IMR-90 (cell line): ENCODE measurements at regions not wholly inside any gene's neighbourhood (a gene's known extent, or its start where the extent isn't known, plus 50 kb on each side); places are given as distances from the start of the nearest gene placed in this dataset.

ENCODE experiments used
- ATAC-seq: fragments of 200-7000 bp; cut with Tn5 transposase; 2 replicates; pipeline ENCODE4 v1.9.1; 2020; ENCODE audit warnings: low read depth, mild to moderate bottlenecking, moderate library complexity
- BruUV-seq: library from RNA; stranded (reverse); fragments of 400-500 nt; replicated peaks from 2 replicates; lab custom pipeline; 2021; lab: Mats Ljungman, UMichigan
- CTCF ChIA-PET: fragments of 300-600 bp; formaldehyde crosslinking; extraction: SDS; loops from one replicate; lab custom pipeline; 2021; ENCODE audit warnings: antibody characterized with exemption; lab: Yijun Ruan, JAX
- POLR2A ChIA-PET: fragments of 300-600 bp; sonication (Branson Sonifier 250); formaldehyde crosslinking; loops from one replicate; lab custom pipeline; 2022; ENCODE audit warnings: antibody characterized with exemption; ENCODE audit not compliant: unreplicated experiment; lab: Charles Lee
- DNase-seq: peaks from one replicate; pipeline ENCODE4 v3.0.0; 2013
- H2AFZ ChIP-seq: replicated peaks from 2 replicates; pipeline ENCODE3; 2013; ENCODE audit warnings: low read length, mild to moderate bottlenecking; ENCODE audit not compliant: poor library complexity
- H2AK5ac ChIP-seq: 2 replicates; pipeline ENCODE4 v1.6.1; 2013; ENCODE audit warnings: low read depth, low read length, inconsistent platforms
- H2AK9ac ChIP-seq: replicated peaks from 2 replicates; pipeline ENCODE3; 2013; ENCODE audit warnings: mild to moderate bottlenecking, low read depth, low read length, moderate library complexity; ENCODE audit not compliant: poor library complexity
- H2BK120ac ChIP-seq: 2 replicates; pipeline ENCODE4 v1.6.1; 2013; ENCODE audit warnings: low read depth, low read length, inconsistent platforms
- H2BK15ac ChIP-seq: 3 replicates; pipeline ENCODE4 v1.6.1; 2013; ENCODE audit warnings: low read depth, low read length, inconsistent platforms
- H2BK20ac ChIP-seq: 2 replicates; pipeline ENCODE4 v1.6.1; 2013; ENCODE audit warnings: low read depth, mild to moderate bottlenecking, inconsistent platforms, low read length, moderate library complexity
- H2BK5ac ChIP-seq: 2 replicates; pipeline ENCODE4 v1.6.1; 2013; ENCODE audit warnings: mild to moderate bottlenecking, low read depth, low read length, inconsistent platforms; ENCODE audit not compliant: poor library complexity, severe bottlenecking
- H3K14ac ChIP-seq: replicated peaks from 2 replicates; pipeline ENCODE4 v1.6.1; 2013; ENCODE audit warnings: low read depth, low read length, inconsistent platforms
- H3K18ac ChIP-seq: 2 replicates; pipeline ENCODE4 v1.6.1; 2013; ENCODE audit warnings: low read depth, low read length, control low read depth
- H3K23ac ChIP-seq: 2 replicates; pipeline ENCODE4 v1.6.1; 2013; ENCODE audit warnings: low read depth, low read length, inconsistent platforms
- H3K27ac ChIP-seq: 2 replicates; pipeline ENCODE4 v1.5.1; 2013; ENCODE audit warnings: mild to moderate bottlenecking, control low read depth, low read length; ENCODE audit not compliant: insufficient read depth
- H3K27me3 ChIP-seq: 2 replicates; pipeline ENCODE4 v1.6.1; 2013; ENCODE audit warnings: low read length; ENCODE audit not compliant: control insufficient read depth, insufficient read depth
- H3K36me3 ChIP-seq: 2 replicates; pipeline ENCODE4 v1.6.1; 2013; ENCODE audit warnings: low read length, mixed read lengths; ENCODE audit not compliant: control insufficient read depth, insufficient read depth
- H3K4ac ChIP-seq: 2 replicates; pipeline ENCODE4 v1.6.1; 2013; ENCODE audit warnings: low read depth, low read length, inconsistent platforms
- H3K4me1 ChIP-seq: 2 replicates; pipeline ENCODE4 v1.6.1; 2013; ENCODE audit warnings: low read length, mixed read lengths; ENCODE audit not compliant: control insufficient read depth, insufficient read depth
- H3K4me2 ChIP-seq: 2 replicates; pipeline ENCODE4 v1.6.1; 2013; ENCODE audit warnings: low read depth, mild to moderate bottlenecking, control low read depth, low read length, moderate library complexity
- H3K4me3 ChIP-seq: 2 replicates; pipeline ENCODE4 v1.5.1; 2013; ENCODE audit warnings: low read depth, mild to moderate bottlenecking, control low read depth, low read length, moderate library complexity; ENCODE audit not compliant: insufficient read depth
- H3K56ac ChIP-seq: 2 replicates; pipeline ENCODE4 v1.6.1; 2013; ENCODE audit warnings: low read length, inconsistent platforms; ENCODE audit not compliant: insufficient read depth; ENCODE audit errors: extremely low read depth
- H3K79me1 ChIP-seq, 2 experiments: 2 replicates each; pipeline ENCODE4 v1.6.1; 2013; ENCODE audit warnings: low read length in 2 of 2, inconsistent platforms in 1 of 2, low read depth in 1 of 2
- H3K9ac ChIP-seq: 2 replicates; pipeline ENCODE4 v1.6.1; 2013; ENCODE audit warnings: low read depth, low read length, control low read depth
- H3K9me1 ChIP-seq: 2 replicates; pipeline ENCODE4 v1.6.1; 2013; ENCODE audit warnings: low read length, inconsistent platforms; ENCODE audit not compliant: insufficient read depth
- H3K9me3 ChIP-seq: 2 replicates; pipeline ENCODE4 v1.6.1; 2013; ENCODE audit warnings: low read length; ENCODE audit not compliant: control insufficient read depth, insufficient read depth
- H4K20me1 ChIP-seq: 2 replicates; pipeline ENCODE4 v1.6.1; 2013; ENCODE audit warnings: low read length, inconsistent platforms; ENCODE audit not compliant: insufficient read depth
- H4K5ac ChIP-seq: 2 replicates; pipeline ENCODE4 v1.6.1; 2013; ENCODE audit warnings: mild to moderate bottlenecking, low read depth, low read length, control low read depth
- H4K8ac ChIP-seq, 2 experiments: 2 replicates each; pipeline ENCODE4 v1.6.1; 2013; ENCODE audit warnings: low read depth in 2 of 2, low read length in 2 of 2, control low read depth in 1 of 2, inconsistent platforms in 1 of 2
- H4K91ac ChIP-seq: 2 replicates; pipeline ENCODE4 v1.6.1; 2013; ENCODE audit warnings: low read depth, low read length, inconsistent platforms; ENCODE audit not compliant: insufficient read depth
- CEBPB ChIP-seq: IDR thresholded peaks from 2 replicates; pipeline ENCODE4 v1.6.1; 2012; ENCODE audit warnings: low read depth, low read length, improper control_type of control experiment
- CHD1 ChIP-seq: IDR thresholded peaks from 2 replicates; pipeline ENCODE4 v1.6.1; 2012; ENCODE audit warnings: low read depth, low read length, improper control_type of control experiment
- CTCF ChIP-seq: conservative IDR thresholded peaks from 2 replicates; pipeline ENCODE4 v1.5.1; 2012; ENCODE audit warnings: mild to moderate bottlenecking, low read depth, low read length, improper control_type of control experiment
- FOS ChIP-seq: fragments of 150-350 bp; IDR thresholded peaks from 2 replicates; pipeline ENCODE4 v1.6.1; 2016; ENCODE audit warnings: low read depth, low read length
- MAFK ChIP-seq: IDR thresholded peaks from 2 replicates; pipeline ENCODE4 v1.6.1; 2012; ENCODE audit warnings: low read depth, low read length, improper control_type of control experiment
- NFE2L2 ChIP-seq: fragments of 150-350 bp; IDR thresholded peaks from 2 replicates; pipeline ENCODE4 v1.6.1; 2016; ENCODE audit warnings: low read depth, mild to moderate bottlenecking, low read length
- RAD21 ChIP-seq: IDR thresholded peaks from 2 replicates; pipeline ENCODE4 v1.6.1; 2012; ENCODE audit warnings: low read length, improper control_type of control experiment
- RCOR1 ChIP-seq: IDR thresholded peaks from 2 replicates; pipeline ENCODE4 v1.6.1; 2012; ENCODE audit warnings: mild to moderate bottlenecking, low read length, improper control_type of control experiment; ENCODE audit not compliant: insufficient replicate concordance
- RFX5 ChIP-seq: IDR thresholded peaks from 2 replicates; pipeline ENCODE4 v1.8.0; 2012; ENCODE audit warnings: low read depth, mild to moderate bottlenecking, low read length, moderate library complexity
- USF2 ChIP-seq: fragments of 150-350 bp; IDR thresholded peaks from 2 replicates; pipeline ENCODE4 v1.6.1; 2017; ENCODE audit warnings: mild to moderate bottlenecking, antibody characterized with exemption, low read length, low read depth
- WGBS, 2 experiments: methylation state at CpG; one replicate each; pipeline versions ENCODE4 v1.1.5 to v1.1.7; 2013; ENCODE audit warnings: missing lambda C conversion rate in 2 of 2; ENCODE audit not compliant: insufficient read length in 1 of 2; ENCODE audit errors: extremely low coverage in 2 of 2; 5-methylcytosine and 5-hydroxymethylcytosine counted together
- dilution Hi-C: fragments of 300-500 bp; cut with HindIII; formaldehyde crosslinking; loops from one replicate; pipeline ENCODE4 v1.14.3; 2018; ENCODE audit warnings: low sequenced_read_pairs; ENCODE audit not compliant: unreplicated experiment
- in situ Hi-C: fragments of 300-500 bp; cut with MboI; formaldehyde crosslinking; loops from 3 replicates; pipeline ENCODE4 v1.14.3; 2019; ENCODE audit warnings: low sequenced_read_pairs, inconsistent platforms, mixed read lengths
- intact Hi-C: fragments of 100-400 bp; cut with micrococcal nuclease; formaldehyde crosslinking; loops from 2 replicates; pipeline ENCODE4 v1.10.0; 2022

- no peak overlapping the region for H2BK15ac ChIP-seq
- ATAC-seq = no peak
- H3K36me3 ChIP-seq = no peaks in the 10 kb centered on the region
- H3K9me1 ChIP-seq = no peaks in the 10 kb centered on the region
- H2BK5ac ChIP-seq = no peak overlapping the region
- dilution Hi-C loops = no loop called here
- H3K9ac ChIP-seq = no peak overlapping the region
- peaks cover 4% of the 10 kb centered on the region for H3K9me3 ChIP-seq
- no TSS peak for BruUV-seq
- ChIA-PET CTCF (no interaction called here), POLR2A (no interaction called here)
- H2AK5ac ChIP-seq = no peak overlapping the region
- H3K56ac ChIP-seq = no peak overlapping the region
- H3K14ac ChIP-seq = no peak overlapping the region
- H4K8ac ChIP-seq = no peak overlapping the region
- H2BK20ac ChIP-seq = no peak overlapping the region
- intact Hi-C loops = no loop called here
- TF ChIP-seq RFX5 (no peak), CEBPB (no peak), FOS (no peak), USF2 (no peak), RCOR1 (no peak), CHD1 (no peak), NFE2L2 (no peak), RAD21 (no peak), MAFK (no peak), CTCF (no peak)
- H2AK9ac ChIP-seq = no peak overlapping the region
- H3K23ac ChIP-seq = no peak overlapping the region
- H3K4me3 ChIP-seq = no peak overlapping the region
- no peak overlapping the region for H3K18ac ChIP-seq
- H3K4me1 ChIP-seq = no peaks in the 10 kb centered on the region
- H2AFZ ChIP-seq = no peak overlapping the region
- H3K4me2 ChIP-seq = no peak overlapping the region
- H3K27ac ChIP-seq = no peak overlapping the region
- no peak overlapping the region for H4K5ac ChIP-seq
- no peak overlapping the region for H2BK120ac ChIP-seq
- no peaks in the 10 kb centered on the region for H3K79me1 ChIP-seq
- H4K91ac ChIP-seq = no peak overlapping the region
- no peak for DNase-seq
- in situ Hi-C loops = no loop called here
- H3K27me3 ChIP-seq = no peaks in the 10 kb centered on the region
- H3K4ac ChIP-seq = no peak overlapping the region
- no peaks in the 10 kb centered on the region for H4K20me1 ChIP-seq
- WGBS, 2 experiments = no CpG with 5 or more reads among the region's 1 CpG
Observed at GRCh38 chr4:43882470-43882869, 566.1 kb downstream of the KCTD8 start.
